ENCODE measurements at regions not wholly inside any gene's neighbourhood (a gene's known extent, or its start where the extent isn't known, plus 50 kb on each side); places are given as distances from the start of the nearest gene placed in this dataset.
"Not testable (repeated sequence)": the region's sequence is repeated elsewhere in the genome, so short reads cannot be mapped to it uniquely, and the experiment has no call there.

DNA sequence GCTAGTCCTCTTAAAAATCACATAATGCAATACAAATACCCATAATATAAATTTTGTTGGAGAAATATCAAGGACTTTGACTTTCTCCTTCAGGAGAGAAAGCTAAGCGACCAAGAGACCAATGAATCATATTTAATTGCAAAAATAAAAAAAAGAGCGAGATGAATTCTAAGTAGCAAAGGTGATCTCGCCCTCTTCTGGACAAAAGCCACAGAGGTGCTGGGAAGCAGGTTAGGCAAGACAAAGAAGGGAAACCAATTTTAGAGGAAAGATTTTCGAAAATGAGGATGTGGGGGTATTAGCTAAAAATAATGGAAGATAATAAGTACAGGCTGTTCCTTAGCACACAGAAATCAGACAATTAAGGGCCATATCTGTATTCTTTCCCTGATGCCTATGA is 111.4 kb upstream of the PLAAT1 start:
- no peak for DNase-seq

GRCh38 chr3:193130576-193130975 is 110.4 kb upstream of the PLAAT1 start:
- DNase-seq: no peak

GRCh38 chr3:193132241-193132640 is 108.8 kb upstream of the PLAAT1 start:
- no peak for DNase-seq

- DNase-seq: no peak
Measured at GRCh38 chr3:193132964-193133363, 108.1 kb upstream of the PLAAT1 start.

DNA sequence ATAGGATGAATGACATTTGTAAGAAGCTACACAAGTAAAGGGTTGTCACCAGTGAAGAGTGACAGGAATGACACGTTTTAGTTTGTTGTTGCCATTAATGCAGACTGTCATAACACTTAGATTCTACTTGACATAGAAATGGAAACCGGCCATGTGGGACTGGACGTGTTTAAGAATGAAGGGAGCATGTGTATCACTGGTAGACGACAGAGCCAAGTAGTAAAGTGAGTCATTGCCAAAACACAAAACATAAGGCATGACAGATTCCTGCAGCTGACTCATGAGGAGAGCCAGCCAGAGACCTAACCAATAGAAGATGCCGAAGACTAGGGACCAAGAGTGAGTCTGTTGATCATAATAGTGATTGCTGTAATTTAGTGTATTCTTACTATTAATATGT is 106.2 kb upstream of the PLAAT1 start:
- DNase-seq: no peak

- no peak for DNase-seq
Measured at GRCh38 chr3:193140381-193140780, 100.6 kb upstream of the PLAAT1 start.

DNA sequence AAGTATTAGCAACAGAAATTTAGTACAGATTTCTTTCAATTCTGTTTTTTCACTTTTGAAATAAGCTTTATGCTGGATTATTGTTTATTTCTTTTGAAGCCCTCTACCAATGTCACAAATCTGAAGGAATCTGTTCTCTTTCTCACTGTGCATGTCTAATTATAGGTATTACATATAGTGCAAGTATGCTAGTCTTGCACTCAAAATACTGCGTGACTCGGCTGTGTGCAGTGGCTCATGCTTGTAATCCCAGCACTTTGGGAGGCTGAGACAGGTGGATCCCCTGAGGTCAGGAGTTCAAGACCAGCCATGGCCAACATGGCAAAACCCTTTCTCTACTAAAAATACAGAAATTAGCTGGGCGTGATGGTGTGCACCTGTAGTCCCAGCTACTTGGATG is 95.8 kb upstream of the PLAAT1 start:
- no peak for DNase-seq

- DNase-seq: no peak
Measured at GRCh38 chr3:193148688-193149473, 92.1 kb upstream of the PLAAT1 start.

DNA sequence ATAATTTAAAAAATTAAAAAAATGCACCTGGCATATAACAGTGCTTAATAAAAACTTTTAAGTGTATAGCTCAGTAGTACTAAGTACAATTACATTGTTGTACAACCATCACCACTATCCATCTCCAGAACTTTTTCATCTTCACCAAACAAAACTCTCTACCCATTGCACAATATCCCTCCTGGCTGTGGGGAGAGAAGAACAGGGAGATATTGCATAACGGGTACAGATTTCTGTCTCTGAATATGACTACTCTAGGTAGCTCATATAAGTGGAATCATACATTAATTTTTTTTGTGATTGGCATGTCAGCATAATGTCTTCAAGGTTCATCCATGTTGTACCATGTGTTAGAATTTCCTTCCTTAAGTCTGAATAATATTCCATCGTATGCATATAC is 91.0 kb upstream of the PLAAT1 start:
- DNase-seq: no peak

- DNase-seq: not testable (repeated sequence)
Measured at GRCh38 chr3:193155044-193155781, 85.8 kb upstream of the PLAAT1 start.

GRCh38 chr3:193157051-193157450 is 84.0 kb upstream of the PLAAT1 start:
- DNase-seq: no peak

DNA sequence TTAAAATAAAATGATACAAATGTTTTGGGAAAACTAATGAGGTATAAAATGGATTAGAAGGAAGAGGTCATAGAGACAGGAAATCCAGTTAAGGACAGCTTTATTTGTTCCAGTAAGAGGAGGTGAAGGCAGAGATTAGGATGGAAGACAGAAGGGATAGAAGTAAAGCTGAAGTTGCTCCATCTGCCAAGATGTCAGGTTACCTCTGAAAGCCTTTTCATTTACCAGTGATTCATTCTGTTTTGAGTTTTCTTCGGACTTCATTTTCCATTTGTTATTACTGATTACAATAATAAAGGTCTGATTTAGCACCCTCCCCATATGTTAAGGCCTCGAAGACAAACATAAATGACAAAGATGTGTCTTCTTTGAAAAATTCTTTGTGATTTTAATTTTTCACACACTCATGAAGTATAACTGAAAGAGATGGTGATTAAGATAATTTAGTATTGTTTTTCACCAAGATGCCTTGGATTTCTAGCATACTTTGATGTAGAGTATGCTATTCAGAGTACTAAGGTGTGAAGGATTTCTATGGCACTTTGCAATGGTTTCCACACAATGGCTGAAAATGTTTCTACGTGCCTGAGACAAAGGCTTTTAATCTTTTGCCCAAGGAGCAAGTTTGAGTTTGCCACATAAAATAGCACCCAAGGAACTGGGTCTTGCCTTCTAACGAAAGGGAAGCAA is 75.4 kb upstream of the PLAAT1 start:
- no peak for DNase-seq

- DNase-seq: no peak
Measured at GRCh38 chr3:193168931-193169330, 72.1 kb upstream of the PLAAT1 start.

- DNase-seq: no peak
Measured at GRCh38 chr3:193174140-193174539, 66.9 kb upstream of the PLAAT1 start.

DNA sequence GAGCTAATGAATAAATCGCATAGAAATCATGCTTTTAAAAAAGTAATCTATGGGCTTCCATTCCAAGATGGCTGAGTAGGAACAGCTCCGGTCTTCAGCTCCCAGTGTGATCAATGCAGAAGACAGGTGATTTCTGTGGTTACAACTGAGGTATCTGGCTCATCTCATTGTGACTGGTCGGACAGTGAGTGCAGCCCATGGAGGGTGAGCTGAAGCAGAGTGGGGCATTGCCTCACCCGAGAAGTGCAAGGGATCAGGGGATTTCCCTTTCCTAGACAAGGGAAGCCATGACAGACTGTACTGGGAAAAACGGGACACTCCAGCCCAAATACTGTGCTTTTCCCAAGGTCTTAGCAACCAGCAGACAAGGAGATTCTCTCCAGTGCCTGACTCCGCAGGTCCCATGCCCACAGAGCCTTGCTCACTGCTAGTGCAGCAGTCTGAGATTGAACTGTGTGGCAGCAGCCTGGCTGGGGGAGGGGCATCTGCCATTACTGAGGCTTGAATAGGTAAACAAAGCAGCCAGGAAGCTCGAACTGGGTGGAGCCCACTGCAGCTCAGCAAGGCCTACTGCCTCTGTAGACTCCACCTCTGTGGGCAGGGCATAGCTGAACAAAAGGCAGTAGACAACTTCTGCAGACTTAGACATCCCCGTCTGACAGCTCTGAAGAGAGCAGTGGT is 61.5 kb upstream of the PLAAT1 start:
- not testable (repeated sequence) for DNase-seq

GRCh38 chr3:193187070-193187722 is 53.8 kb upstream of the PLAAT1 start:
- DNase-seq: no peak

GRCh38 chr3:193190146-193190786 is 50.8 kb upstream of the PLAAT1 start:
- DNase-seq: peak; percentile 1 to 7
